HCT116 (cell line): ENCODE measurements at regions not wholly inside any gene's neighbourhood (a gene's known extent, or its start where the extent isn't known, plus 50 kb on each side); places are given as distances from the start of the nearest gene placed in this dataset.

Source experiments
- CBX3 ChIP-seq: IDR thresholded peaks from 2 replicates; pipeline ENCODE4 v1.6.1; 2012; ENCODE audit warnings: low read depth
- CEBPB ChIP-seq: IDR thresholded peaks from 2 replicates; pipeline ENCODE4 v1.6.1; 2012; ENCODE audit warnings: low read depth
- CTCF ChIP-seq, 3 experiments: fragments of 200-600 bp in 1 of 3; sonication (generic) in 1 of 3; IDR thresholded peaks in 2 of 3; conservative IDR thresholded peaks in 1 of 3; 2 replicates each; pipeline ENCODE4 v1.5.1; 2012 to 2017; ENCODE audit warnings: low read depth in 2 of 3, low read length in 2 of 3, antibody characterized with exemption in 1 of 3, borderline replicate concordance in 1 of 3, control low read depth in 1 of 3, mild to moderate bottlenecking in 1 of 3, mixed read lengths in 1 of 3, mixed run types in 1 of 3, moderate library complexity in 1 of 3; ENCODE audit not compliant: insufficient read depth in 1 of 3
- EZH2phosphoT487 ChIP-seq: fragments of 200-600 bp; IDR thresholded peaks from 2 replicates; pipeline ENCODE4 v1.6.1; 2018; ENCODE audit warnings: antibody characterized with exemption, borderline replicate concordance
- FOSL1 ChIP-seq: IDR thresholded peaks from 2 replicates; pipeline ENCODE4 v1.6.1; 2012; ENCODE audit warnings: low read depth
- POLR2A ChIP-seq: IDR thresholded peaks from 2 replicates; pipeline ENCODE4 v1.7.0; 2011; ENCODE audit warnings: borderline replicate concordance; ENCODE audit not compliant: insufficient read depth, insufficient read length; ENCODE audit errors: extremely low read depth

GRCh38 chr6:165917576-165917975, 250.1 kb downstream of the TBXT start:
- TF ChIP-seq CTCF (IDR thresholded peaks at IDR 0.05 in 2 of 3, conservative IDR thresholded peaks at IDR 0.05 in 1 of 3; ENCODE audit: borderline replicate concordance in 1 of 3, insufficient read depth in 1 of 3, low read depth in 2 of 3, low read length in 2 of 3) (no peak), POLR2A (no peak), FOSL1 (no peak), CBX3 (no peak), EZH2phosphoT487 (no peak), CEBPB (no peak)
